ENCODE measurements at regions not wholly inside any gene's neighbourhood (a gene's known extent, or its start where the extent isn't known, plus 50 kb on each side); places are given as distances from the start of the nearest gene placed in this dataset.

DNA sequence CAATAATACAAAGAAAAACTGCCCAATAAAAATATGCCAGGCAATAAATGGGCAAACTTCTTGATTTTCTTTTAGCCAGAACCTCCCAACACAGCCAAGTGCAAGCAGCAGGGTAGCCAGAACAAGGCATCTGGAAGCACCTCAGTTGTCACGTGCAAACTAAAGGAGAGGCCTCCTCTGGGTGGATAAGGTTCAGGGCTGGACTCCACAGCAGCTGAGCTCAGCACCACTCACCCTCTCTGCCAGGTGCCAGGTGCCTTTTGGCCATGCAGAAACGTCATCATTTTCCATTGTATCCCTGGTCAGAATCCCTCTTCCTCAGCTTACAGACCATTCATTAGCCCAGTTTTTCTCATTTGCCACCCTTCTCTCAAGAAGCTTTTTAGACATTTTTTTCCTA, 52.7 kb downstream of the SOD2 start:
- H3K36me3 Mint-ChIP-seq (ENCODE audit: insufficient read depth in 1 of 3, low read depth in 3 of 3), result no peaks in the 10 kb centered on the region; a peak in 1 of 7 replicates
- Histone ChIP-seq H3K18ac (ENCODE audit: insufficient read length, low read depth, low read length) (no peak overlapping the region), H3K23ac (ENCODE audit: insufficient read length, low read depth, low read length) (no peak overlapping the region), H3K23me2 (ENCODE audit: insufficient read length, low read depth, low read length, poor library complexity, severe bottlenecking) (no peaks in the 10 kb centered on the region), H3K9me3 (ENCODE audit: control insufficient read depth, low read depth, low read length) (no peaks in the 10 kb centered on the region), H2AK5ac (ENCODE audit: insufficient read length, low read length) (no peak overlapping the region), H4K5ac (ENCODE audit: insufficient read length, low read depth, low read length) (no peak overlapping the region), H3K79me2 (ENCODE audit: insufficient read depth, low read length) (no peaks in the 10 kb centered on the region), H3K79me1 (ENCODE audit: insufficient read depth, low read depth, low read length, poor library complexity, severe bottlenecking) (no peaks in the 10 kb centered on the region), H4K8ac (replicated peaks; ENCODE audit: insufficient read length, low read depth, low read length) (no peak overlapping the region), H3K4me2 (ENCODE audit: insufficient read depth, insufficient read length, low read length) (no peak overlapping the region), H2AFZ (ENCODE audit: low read length) (no peak overlapping the region), H4K91ac (ENCODE audit: insufficient read length, low read depth, low read length) (no peak overlapping the region), H2BK15ac (ENCODE audit: low read depth, low read length) (no peak overlapping the region), H3T11ph (ENCODE audit: low read length) (no peak overlapping the region), H2BK120ac (ENCODE audit: low read depth, low read length, poor library complexity, severe bottlenecking) (no peak overlapping the region), H4K20me1 (ENCODE audit: control insufficient read depth, insufficient read depth, insufficient read length) (no peaks in the 10 kb centered on the region), H2BK5ac (ENCODE audit: insufficient read length, low read length) (no peak overlapping the region), H3K27me3 (ENCODE audit: insufficient read depth, low read length) (no peaks in the 10 kb centered on the region), H2BK12ac (ENCODE audit: insufficient read length, low read depth, low read length) (no peak overlapping the region), H3K14ac (ENCODE audit: insufficient read depth, low read length) (no peak overlapping the region), H3K9ac (ENCODE audit: extremely low read depth, insufficient read length, low read length) (no peak overlapping the region), H3K4me1 (ENCODE audit: insufficient read depth, low read length) (no peaks in the 10 kb centered on the region), H3K56ac (ENCODE audit: insufficient read length, low read depth, low read length) (no peak overlapping the region), H3K27ac (ENCODE audit: insufficient read length, low read depth, low read length) (no peak overlapping the region), H2BK20ac (ENCODE audit: low read depth, low read length, poor library complexity, severe bottlenecking) (no peak overlapping the region), H3K4ac (ENCODE audit: low read depth, low read length) (no peak overlapping the region)
- DNase-seq, result no peak
- no CpG with 5 or more reads among the region's 2 CpGs for WGBS (ENCODE audit: extremely low coverage, insufficient read length, low lambda C conversion rate)
- H3K27me3 Mint-ChIP-seq (ENCODE audit: low read depth), result no peaks in the 10 kb centered on the region
- peaks cover 5 to 20% of the 10 kb centered on the region in 2 experiments for H3K4me1 Mint-ChIP-seq
- TF ChIP-seq CTCF (conservative IDR thresholded peaks at IDR 0.05), result no peak
- no peak overlapping the region for H3K27ac Mint-ChIP-seq
- H3K4me3 Mint-ChIP-seq, result no peak overlapping the region
- peaks cover 4 to 13% of the 10 kb centered on the region in 2 experiments; a peak in 4 of 5 replicates for H3K9me3 Mint-ChIP-seq

All from H9 (cell line).